ENCODE measurements at regions not wholly inside any gene's neighbourhood (a gene's known extent, or its start where the extent isn't known, plus 50 kb on each side); places are given as distances from the start of the nearest gene placed in this dataset.

- H3K9ac ChIP-seq (ENCODE audit: low read depth, low read length), result no peak overlapping the region
- H3K36me3 ChIP-seq (ENCODE audit: insufficient read depth, low read length), result no peaks in the 10 kb centered on the region
- H3K9me3 ChIP-seq (ENCODE audit: control insufficient read depth, insufficient read depth, low read length), result no peaks in the 10 kb centered on the region
- H3K4me1 ChIP-seq (ENCODE audit: insufficient read depth, low read length), result peaks cover 21% of the 10 kb centered on the region
These were observed 230.9 kb downstream of the CDC5L start for GRCh38 chr6:44618371-44618770.

GRCh38 chr6:44620922-44621321 is 233.4 kb downstream of the CDC5L start:
- no peaks in the 10 kb centered on the region for H3K36me3 ChIP-seq (ENCODE audit: insufficient read depth, low read length)
- no peaks in the 10 kb centered on the region for H3K9me3 ChIP-seq (ENCODE audit: control insufficient read depth, insufficient read depth, low read length)
- H3K4me1 ChIP-seq (ENCODE audit: insufficient read depth, low read length), result peaks cover 44% of the 10 kb centered on the region
- no peak overlapping the region for H3K9ac ChIP-seq (ENCODE audit: low read depth, low read length)

GRCh38 chr6:44621846-44622245 is 234.3 kb downstream of the CDC5L start:
- H3K4me1 ChIP-seq (ENCODE audit: insufficient read depth, low read length), result peaks cover 53% of the 10 kb centered on the region
- H3K36me3 ChIP-seq (ENCODE audit: insufficient read depth, low read length), result no peaks in the 10 kb centered on the region
- no peaks in the 10 kb centered on the region for H3K9me3 ChIP-seq (ENCODE audit: control insufficient read depth, insufficient read depth, low read length)
- no peak overlapping the region for H3K9ac ChIP-seq (ENCODE audit: low read depth, low read length)

- Histone ChIP-seq H3K36me3 (ENCODE audit: insufficient read depth, low read length) (no peaks in the 10 kb centered on the region), H3K9ac (ENCODE audit: low read depth, low read length) (no peak overlapping the region), H3K4me1 (ENCODE audit: insufficient read depth, low read length) (peaks cover 60% of the 10 kb centered on the region), H3K9me3 (ENCODE audit: control insufficient read depth, insufficient read depth, low read length) (no peaks in the 10 kb centered on the region)
These were observed 235.0 kb downstream of the CDC5L start for GRCh38 chr6:44622555-44622954.

- no peak overlapping the region for H3K9ac ChIP-seq (ENCODE audit: low read depth, low read length)
- no peaks in the 10 kb centered on the region for H3K9me3 ChIP-seq (ENCODE audit: control insufficient read depth, insufficient read depth, low read length)
- peaks cover 64% of the 10 kb centered on the region for H3K4me1 ChIP-seq (ENCODE audit: insufficient read depth, low read length)
- no peaks in the 10 kb centered on the region for H3K36me3 ChIP-seq (ENCODE audit: insufficient read depth, low read length)
These were observed 235.4 kb downstream of the CDC5L start for GRCh38 chr6:44622956-44623355.

- peaks cover 65% of the 10 kb centered on the region for H3K4me1 ChIP-seq (ENCODE audit: insufficient read depth, low read length)
- no peaks in the 10 kb centered on the region for H3K9me3 ChIP-seq (ENCODE audit: control insufficient read depth, insufficient read depth, low read length)
- no peak overlapping the region for H3K9ac ChIP-seq (ENCODE audit: low read depth, low read length)
- no peaks in the 10 kb centered on the region for H3K36me3 ChIP-seq (ENCODE audit: insufficient read depth, low read length)
These were observed 236.7 kb downstream of the CDC5L start for GRCh38 chr6:44624226-44624625.

- Histone ChIP-seq H3K9ac (ENCODE audit: low read depth, low read length) (no peak overlapping the region; the same call in 1 of the 2 replicates), H3K9me3 (ENCODE audit: control insufficient read depth, insufficient read depth, low read length) (no peaks in the 10 kb centered on the region), H3K36me3 (ENCODE audit: insufficient read depth, low read length) (no peaks in the 10 kb centered on the region), H3K4me1 (ENCODE audit: insufficient read depth, low read length) (peaks cover 69% of the 10 kb centered on the region)
These were observed 237.5 kb downstream of the CDC5L start for GRCh38 chr6:44624936-44625573.

- no peak overlapping the region for H3K9ac ChIP-seq (ENCODE audit: low read depth, low read length)
- H3K36me3 ChIP-seq (ENCODE audit: insufficient read depth, low read length), result no peaks in the 10 kb centered on the region
- peaks cover 70% of the 10 kb centered on the region for H3K4me1 ChIP-seq (ENCODE audit: insufficient read depth, low read length)
- H3K9me3 ChIP-seq (ENCODE audit: control insufficient read depth, insufficient read depth, low read length), result no peaks in the 10 kb centered on the region
These were observed 238.5 kb downstream of the CDC5L start for GRCh38 chr6:44625996-44626395.

- Histone ChIP-seq H3K9ac (ENCODE audit: low read depth, low read length) (no peak overlapping the region), H3K9me3 (ENCODE audit: control insufficient read depth, insufficient read depth, low read length) (no peaks in the 10 kb centered on the region), H3K36me3 (ENCODE audit: insufficient read depth, low read length) (no peaks in the 10 kb centered on the region), H3K4me1 (ENCODE audit: insufficient read depth, low read length) (peaks cover 64% of the 10 kb centered on the region)
These were observed 239.1 kb downstream of the CDC5L start for GRCh38 chr6:44626616-44627015.

GRCh38 chr6:44627091-44627882 is 239.8 kb downstream of the CDC5L start:
- H3K4me1 ChIP-seq (ENCODE audit: insufficient read depth, low read length), result peaks cover 59% of the 10 kb centered on the region
- no peak overlapping the region for H3K9ac ChIP-seq (ENCODE audit: low read depth, low read length)
- H3K36me3 ChIP-seq (ENCODE audit: insufficient read depth, low read length), result no peaks in the 10 kb centered on the region
- H3K9me3 ChIP-seq (ENCODE audit: control insufficient read depth, insufficient read depth, low read length), result no peaks in the 10 kb centered on the region

- H3K4me1 ChIP-seq (ENCODE audit: insufficient read depth, low read length), result peaks cover 54% of the 10 kb centered on the region
These were observed 240.4 kb downstream of the CDC5L start for GRCh38 chr6:44627883-44628271.

GRCh38 chr6:44628347-44628746 is 240.8 kb downstream of the CDC5L start:
- Histone ChIP-seq H3K36me3 (ENCODE audit: insufficient read depth, low read length) (no peaks in the 10 kb centered on the region), H3K9me3 (ENCODE audit: control insufficient read depth, insufficient read depth, low read length) (no peaks in the 10 kb centered on the region), H3K4me1 (ENCODE audit: insufficient read depth, low read length) (peaks cover 54% of the 10 kb centered on the region), H3K9ac (ENCODE audit: low read depth, low read length) (no peak overlapping the region)

More at GRCh38 chr6:44627883-44628271, 240.4 kb downstream of the CDC5L start:
- Histone ChIP-seq H3K9me3 (ENCODE audit: control insufficient read depth, insufficient read depth, low read length) (no peaks in the 10 kb centered on the region), H3K36me3 (ENCODE audit: insufficient read depth, low read length) (no peaks in the 10 kb centered on the region), H3K9ac (ENCODE audit: low read depth, low read length) (no peak overlapping the region)

- Histone ChIP-seq H3K9me3 (ENCODE audit: control insufficient read depth, insufficient read depth, low read length) (no peaks in the 10 kb centered on the region), H3K36me3 (ENCODE audit: insufficient read depth, low read length) (no peaks in the 10 kb centered on the region), H3K4me1 (ENCODE audit: insufficient read depth, low read length) (peaks cover 44% of the 10 kb centered on the region), H3K9ac (ENCODE audit: low read depth, low read length) (no peak overlapping the region)
These were observed 242.1 kb downstream of the CDC5L start for GRCh38 chr6:44629636-44630035.

- Histone ChIP-seq H3K9me3 (ENCODE audit: control insufficient read depth, insufficient read depth, low read length) (no peaks in the 10 kb centered on the region), H3K9ac (ENCODE audit: low read depth, low read length) (no peak overlapping the region; the same call in 1 of the 2 replicates), H3K4me1 (ENCODE audit: insufficient read depth, low read length) (peaks cover 37% of the 10 kb centered on the region), H3K36me3 (ENCODE audit: insufficient read depth, low read length) (no peaks in the 10 kb centered on the region)
These were observed 242.9 kb downstream of the CDC5L start for GRCh38 chr6:44630125-44631028.

Data from ES-I3 (cell line).